SK-N-SH (cell line): ENCODE measurements at regions not wholly inside any gene's neighbourhood (a gene's known extent, or its start where the extent isn't known, plus 50 kb on each side); places are given as distances from the start of the nearest gene placed in this dataset.
"Not testable (repeated sequence)": the region's sequence is repeated elsewhere in the genome, so short reads cannot be mapped to it uniquely, and the experiment has no call there.

ENCODE experiments used
- CTCF ChIA-PET: fragments of 300-600, 350-600 bp; formaldehyde crosslinking; extraction: SDS; loops from one replicate; lab custom pipeline; 2021; lab: Yijun Ruan, JAX
- POLR2A ChIA-PET: fragments of 350-600 bp; sonication (Branson Sonifier 250); formaldehyde crosslinking; extraction: SDS; loops from one replicate; lab custom pipeline; 2020; ENCODE audit warnings: antibody characterized with exemption, inconsistent platforms; lab: Yijun Ruan, JAX
- DNase-seq: peaks from one replicate; pipeline ENCODE4 v3.0.0; 2012
- H2AFZ ChIP-seq: fragments of 200-600 bp; sonication (generic); 2 replicates; pipeline ENCODE4 v1.8.1; 2016; ENCODE audit warnings: antibody characterized with exemption, mild to moderate bottlenecking, low read depth
- H3F3A ChIP-seq: fragments of 200-600 bp; sonication (generic); replicated peaks from 2 replicates; pipeline ENCODE3; 2016; ENCODE audit warnings: antibody characterized with exemption, mild to moderate bottlenecking; ENCODE audit not compliant: insufficient read depth
- H3K27ac ChIP-seq, 2 experiments: fragments of 200-500 bp in 1 of 2; fragments of 200-600 bp in 1 of 2; sonication (Bioruptor generic) in 1 of 2; sonication (generic), shearing (Covaris generic) in 1 of 2; 2 replicates each; pipeline versions ENCODE4 v1.5.1 to v1.6.1; 2014 to 2016; ENCODE audit warnings: low read depth in 2 of 2, inconsistent platforms in 1 of 2, low read length in 1 of 2, mild to moderate bottlenecking in 1 of 2, mixed read lengths in 1 of 2
- H3K27me3 ChIP-seq: fragments of 200-600 bp; sonication (generic), shearing (Covaris generic); 2 replicates; pipeline ENCODE4 v1.6.1; 2016; ENCODE audit warnings: mixed run types; ENCODE audit not compliant: insufficient read depth
- H3K36me3 ChIP-seq, 2 experiments: fragments of 200-500 bp in 1 of 2; fragments of 200-600 bp in 1 of 2; sonication (Bioruptor generic) in 1 of 2; sonication (generic) in 1 of 2; replicated peaks in 1 of 2; 2 replicates each; pipeline versions ENCODE3 to v1.5.1; 2014 to 2016; ENCODE audit warnings: low read length in 1 of 2, mild to moderate bottlenecking in 1 of 2; ENCODE audit not compliant: insufficient read depth in 2 of 2, control insufficient read depth in 1 of 2
- H3K4me1 ChIP-seq, 2 experiments: fragments of 200-500 bp in 1 of 2; fragments of 200-600 bp in 1 of 2; sonication (Bioruptor generic) in 1 of 2; sonication (generic), shearing (Covaris generic) in 1 of 2; 2 replicates each; pipeline versions ENCODE4 v1.5.1 to v1.6.1; 2014 to 2016; ENCODE audit warnings: low read depth in 1 of 2, low read length in 1 of 2, mixed run types in 1 of 2; ENCODE audit not compliant: insufficient read depth in 2 of 2, control insufficient read depth in 1 of 2
- H3K4me2 ChIP-seq: fragments of 200-600 bp; sonication (generic), shearing (Covaris generic); 2 replicates; pipeline ENCODE4 v1.6.1; 2017; ENCODE audit warnings: mixed run types
- H3K4me3 ChIP-seq, 2 experiments: fragments of 200-500 bp in 1 of 2; fragments of 200-600 bp in 1 of 2; sonication (Bioruptor generic) in 1 of 2; sonication (generic), shearing (Covaris generic) in 1 of 2; 2 replicates each; pipeline versions ENCODE4 v1.5.1 to v1.8.1; 2014 to 2016; ENCODE audit warnings: low read depth in 2 of 2, inconsistent platforms in 1 of 2, low read length in 1 of 2, mild to moderate bottlenecking in 1 of 2, mixed read lengths in 1 of 2, moderate library complexity in 1 of 2
- H3K79me2 ChIP-seq: fragments of 200-600 bp; sonication (generic); 2 replicates; pipeline ENCODE4 v1.8.1; 2017; ENCODE audit warnings: mild to moderate bottlenecking; ENCODE audit not compliant: insufficient read depth
- H3K9ac ChIP-seq: fragments of 200-600 bp; sonication (generic); 2 replicates; pipeline ENCODE4 v1.6.1; 2017; ENCODE audit warnings: mixed run types
- H3K9me2 ChIP-seq: fragments of 200-600 bp; sonication (generic); 2 replicates; pipeline ENCODE4 v1.6.1; 2017; ENCODE audit warnings: mixed run types
- H3K9me3 ChIP-seq: fragments of 200-600 bp; sonication (generic); 2 replicates; pipeline ENCODE4 v1.6.1; 2017; ENCODE audit warnings: mixed run types, mild to moderate bottlenecking, moderate library complexity
- H4K20me1 ChIP-seq: fragments of 200-600 bp; sonication (generic); 2 replicates; pipeline ENCODE4 v1.6.1; 2017; ENCODE audit warnings: mild to moderate bottlenecking, mixed run types; ENCODE audit not compliant: insufficient read depth
- FOSL2 ChIP-seq: IDR thresholded peaks from 2 replicates; pipeline ENCODE4 v1.4.0; 2012; ENCODE audit warnings: low read depth, mild to moderate bottlenecking, moderate library complexity, borderline replicate concordance
- JUND ChIP-seq: IDR thresholded peaks from 2 replicates; pipeline ENCODE4 v1.4.0; 2012
- MEF2A ChIP-seq: IDR thresholded peaks from 2 replicates; pipeline ENCODE4 v1.4.0; 2012; ENCODE audit warnings: low read depth, borderline replicate concordance
- RCOR1 ChIP-seq: fragments of 150-350 bp; IDR thresholded peaks from 2 replicates; pipeline ENCODE4 v1.6.1; 2017; ENCODE audit warnings: antibody characterized with exemption, low read length
- RXRA ChIP-seq: IDR thresholded peaks from 2 replicates; pipeline ENCODE4 v1.4.0; 2012; ENCODE audit warnings: low read depth, mild to moderate bottlenecking, borderline replicate concordance
- SMC3 ChIP-seq: IDR thresholded peaks from 2 replicates; pipeline ENCODE4 v1.6.1; 2012; ENCODE audit warnings: low read depth, low read length, improper control_type of control experiment
- TAF1 ChIP-seq: IDR thresholded peaks from 2 replicates; pipeline ENCODE4 v1.6.1; 2012; ENCODE audit warnings: low read depth, mild to moderate bottlenecking, low read length, moderate library complexity, borderline replicate concordance
- WGBS: methylation state at CpG from one replicate; pipeline ENCODE4 v1.1.6; 2017; ENCODE audit warnings: low lambda C conversion rate; 5-methylcytosine and 5-hydroxymethylcytosine counted together
- TF ChIP-seq, protein P1 (sequence below): IDR thresholded peaks from 2 replicates; pipeline ENCODE4 v1.6.1; 2012; ENCODE audit warnings: mild to moderate bottlenecking, low read depth, low read length, moderate library complexity
- TF ChIP-seq, protein P2 (sequence below): fragments of 150-350 bp; IDR thresholded peaks from 2 replicates; pipeline ENCODE4 v1.6.1; 2017; ENCODE audit warnings: antibody characterized with exemption, low read length, low read depth, borderline replicate concordance
- TF ChIP-seq, protein P3 (sequence below): IDR thresholded peaks from 2 replicates; pipeline ENCODE4 v1.4.0; 2012; ENCODE audit warnings: low read depth

DNA sequence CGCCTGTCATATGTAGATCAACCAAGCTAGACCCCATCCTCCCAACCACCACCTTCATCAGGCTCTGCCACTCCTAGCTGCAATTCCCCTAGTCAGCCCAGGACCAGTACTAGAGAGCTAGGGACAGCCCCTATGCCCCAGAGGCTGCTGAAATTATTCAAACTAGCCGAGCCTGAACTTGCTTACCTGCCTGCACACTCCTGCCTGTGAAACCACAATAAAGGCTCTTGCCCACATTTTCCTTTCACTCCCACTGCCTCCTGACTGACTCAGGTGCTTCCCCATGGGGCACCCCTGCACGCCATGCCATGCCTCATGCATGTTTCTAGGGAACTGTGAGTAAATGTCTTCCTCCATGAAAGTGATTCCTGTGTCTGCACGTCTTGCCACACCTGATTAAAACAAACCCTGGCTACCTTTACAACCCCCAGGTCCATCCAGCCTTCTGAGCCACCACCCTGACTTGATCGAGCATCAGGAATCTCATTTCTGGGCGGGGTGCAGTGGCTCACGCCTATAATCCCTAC lies 66.5 kb upstream of the IER3 start (continued):
- TF ChIP-seq TAF1 (no peak), RCOR1 (no peak)

DNA sequence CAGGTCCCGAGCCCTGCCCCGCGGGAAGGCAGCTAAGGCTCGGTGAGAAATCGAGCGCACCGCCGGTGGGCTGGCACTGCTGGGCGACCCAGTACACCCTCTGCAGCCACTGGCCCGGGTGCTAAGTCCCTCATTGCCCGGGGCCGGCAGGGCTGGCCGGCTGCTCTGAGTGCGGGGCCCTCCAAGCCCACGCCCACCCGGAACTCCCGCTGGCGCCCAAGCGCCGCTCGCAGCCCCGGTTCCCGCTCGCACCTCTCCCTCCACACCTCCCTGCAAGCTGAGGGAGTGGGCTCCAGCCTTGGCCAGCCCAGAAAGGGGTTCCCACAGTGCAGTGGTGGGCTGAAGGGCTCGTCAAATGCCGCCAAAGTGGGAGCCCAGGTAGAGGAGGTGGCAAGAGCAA lies 63.2 kb upstream of the IER3 start:
- H2AFZ ChIP-seq, H3K27me3 ChIP-seq, H3K79me2 ChIP-seq, POLR2A ChIA-PET, H3K4me2 ChIP-seq, DNase-seq, H3K27ac ChIP-seq, H3K9me2 ChIP-seq, H3K4me1 ChIP-seq, H3K36me3 ChIP-seq, CTCF ChIA-PET, H3K9me3 ChIP-seq, H3K9ac ChIP-seq, H3K4me3 ChIP-seq, H3F3A ChIP-seq, H4K20me1 ChIP-seq: not testable (repeated sequence)
- WGBS: 98% methylated on average over 19 of the region's 26 CpGs

DNA sequence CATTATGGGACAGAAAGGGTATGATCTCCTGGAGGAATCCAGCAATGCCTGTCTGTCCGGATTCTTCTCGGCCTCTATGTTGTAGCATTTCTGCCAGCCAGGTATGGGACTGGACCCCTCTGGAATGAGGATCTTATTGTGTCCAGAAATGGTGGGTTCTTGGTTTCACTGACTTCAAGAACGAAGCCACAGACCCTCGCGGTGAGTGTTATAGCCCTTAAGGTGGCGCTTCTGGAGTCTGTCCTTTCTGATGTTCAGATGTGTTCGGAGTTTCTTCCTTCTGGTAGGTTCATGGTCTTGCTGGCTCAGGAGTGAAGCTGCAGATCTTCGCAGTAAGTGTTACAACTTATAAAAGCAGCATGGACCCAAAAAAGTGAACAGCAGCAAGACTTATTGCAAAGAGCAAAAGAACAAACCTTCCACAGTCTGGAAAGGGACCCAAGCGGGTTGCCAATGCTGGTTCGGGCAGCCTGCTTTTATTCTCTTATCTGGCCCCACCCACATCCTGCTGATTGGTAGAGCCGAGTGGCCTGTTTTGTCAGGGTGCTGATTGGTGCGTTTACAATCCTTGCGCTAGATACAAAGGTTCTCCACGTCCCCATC lies 62.3 kb upstream of the IER3 start:
- Histone ChIP-seq H3K4me3 (no peak overlapping the region), H2AFZ (no peak overlapping the region), H3K9ac (no peak overlapping the region), H3K4me1 (no peaks in the 10 kb centered on the region; a peak in 1 of 4 replicates), H3K4me2 (no peak overlapping the region), H3K27me3 (no peaks in the 10 kb centered on the region), H3K27ac (no peak overlapping the region), H3K9me2 (no peaks in the 10 kb centered on the region), H3F3A (no peaks in the 10 kb centered on the region), H3K9me3 (no peaks in the 10 kb centered on the region), H3K79me2 (no peaks in the 10 kb centered on the region), H3K36me3 (no peaks in the 10 kb centered on the region), H4K20me1 (no peaks in the 10 kb centered on the region)
- ChIA-PET POLR2A (interaction anchor here (0.6 kb wide), 1 partner anchor 447 kb away, joined by 3 read pairs; no protein-coding TSS in a partner anchor), CTCF (interaction anchor here (0.6 kb wide), 1 partner anchor 52 kb away, joined by 3 read pairs; no protein-coding TSS in a partner anchor)
- TF ChIP-seq, protein P1, sequence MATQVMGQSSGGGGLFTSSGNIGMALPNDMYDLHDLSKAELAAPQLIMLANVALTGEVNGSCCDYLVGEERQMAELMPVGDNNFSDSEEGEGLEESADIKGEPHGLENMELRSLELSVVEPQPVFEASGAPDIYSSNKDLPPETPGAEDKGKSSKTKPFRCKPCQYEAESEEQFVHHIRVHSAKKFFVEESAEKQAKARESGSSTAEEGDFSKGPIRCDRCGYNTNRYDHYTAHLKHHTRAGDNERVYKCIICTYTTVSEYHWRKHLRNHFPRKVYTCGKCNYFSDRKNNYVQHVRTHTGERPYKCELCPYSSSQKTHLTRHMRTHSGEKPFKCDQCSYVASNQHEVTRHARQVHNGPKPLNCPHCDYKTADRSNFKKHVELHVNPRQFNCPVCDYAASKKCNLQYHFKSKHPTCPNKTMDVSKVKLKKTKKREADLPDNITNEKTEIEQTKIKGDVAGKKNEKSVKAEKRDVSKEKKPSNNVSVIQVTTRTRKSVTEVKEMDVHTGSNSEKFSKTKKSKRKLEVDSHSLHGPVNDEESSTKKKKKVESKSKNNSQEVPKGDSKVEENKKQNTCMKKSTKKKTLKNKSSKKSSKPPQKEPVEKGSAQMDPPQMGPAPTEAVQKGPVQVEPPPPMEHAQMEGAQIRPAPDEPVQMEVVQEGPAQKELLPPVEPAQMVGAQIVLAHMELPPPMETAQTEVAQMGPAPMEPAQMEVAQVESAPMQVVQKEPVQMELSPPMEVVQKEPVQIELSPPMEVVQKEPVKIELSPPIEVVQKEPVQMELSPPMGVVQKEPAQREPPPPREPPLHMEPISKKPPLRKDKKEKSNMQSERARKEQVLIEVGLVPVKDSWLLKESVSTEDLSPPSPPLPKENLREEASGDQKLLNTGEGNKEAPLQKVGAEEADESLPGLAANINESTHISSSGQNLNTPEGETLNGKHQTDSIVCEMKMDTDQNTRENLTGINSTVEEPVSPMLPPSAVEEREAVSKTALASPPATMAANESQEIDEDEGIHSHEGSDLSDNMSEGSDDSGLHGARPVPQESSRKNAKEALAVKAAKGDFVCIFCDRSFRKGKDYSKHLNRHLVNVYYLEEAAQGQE: no peak
- TF ChIP-seq, protein P2, sequence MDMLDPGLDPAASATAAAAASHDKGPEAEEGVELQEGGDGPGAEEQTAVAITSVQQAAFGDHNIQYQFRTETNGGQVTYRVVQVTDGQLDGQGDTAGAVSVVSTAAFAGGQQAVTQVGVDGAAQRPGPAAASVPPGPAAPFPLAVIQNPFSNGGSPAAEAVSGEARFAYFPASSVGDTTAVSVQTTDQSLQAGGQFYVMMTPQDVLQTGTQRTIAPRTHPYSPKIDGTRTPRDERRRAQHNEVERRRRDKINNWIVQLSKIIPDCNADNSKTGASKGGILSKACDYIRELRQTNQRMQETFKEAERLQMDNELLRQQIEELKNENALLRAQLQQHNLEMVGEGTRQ: no peak
- TF ChIP-seq TAF1: no peak
- no peak for TF ChIP-seq FOSL2
- TF ChIP-seq JUND: no peak
- TF ChIP-seq MEF2A: no peak
- no peak for TF ChIP-seq RCOR1
- TF ChIP-seq RXRA: no peak
- TF ChIP-seq SMC3: no peak
- TF ChIP-seq, protein P3, sequence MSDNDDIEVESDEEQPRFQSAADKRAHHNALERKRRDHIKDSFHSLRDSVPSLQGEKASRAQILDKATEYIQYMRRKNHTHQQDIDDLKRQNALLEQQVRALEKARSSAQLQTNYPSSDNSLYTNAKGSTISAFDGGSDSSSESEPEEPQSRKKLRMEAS: no peak
- no peak for DNase-seq
- 89% methylated on average over 11 of the region's 14 CpGs for WGBS
